Right lobe of liver (tissue), 6 donors: ENCODE measurements at regions not wholly inside any gene's neighbourhood (a gene's known extent, or its start where the extent isn't known, plus 50 kb on each side); places are given as distances from the start of the nearest gene placed in this dataset.
"Not testable (repeated sequence)": the region's sequence is repeated elsewhere in the genome, so short reads cannot be mapped to it uniquely, and the experiment has no call there.

Experiments used
- ATAC-seq, 4 donors: fragments of 200-7000 bp; cut with Tn5 transposase; one replicate each; pipeline ENCODE4 v1.9.1; 2020; ENCODE audit warnings: mild to moderate bottlenecking in 4 of 4, moderate library complexity in 4 of 4
- DNase-seq, 3 donors: peaks; one replicate each; pipeline ENCODE4 v3.0.0-alpha.2; 2020
- H3K27ac ChIP-seq, 3 donors: fragments of 200-600 bp; one replicate each; pipeline ENCODE4 v1.8.0; 2022
- H3K27me3 ChIP-seq, 2 donors: fragments of 200-600 bp; one replicate each; pipeline ENCODE4 v1.8.0; 2022
- H3K36me3 ChIP-seq, 4 donors: fragments of 200-600 bp; sonication (generic) in 1 of 4; one replicate each; pipeline versions ENCODE4 v1.5.1 to v1.8.0; 2017 to 2022; ENCODE audit warnings: control low read depth in 1 of 4
- H3K4me1 ChIP-seq, 4 donors: fragments of 200-600 bp; sonication (generic) in 1 of 4; one replicate each; pipeline versions ENCODE4 v1.5.1 to v1.8.0; 2017 to 2022; ENCODE audit warnings: control low read depth in 1 of 4
- H3K4me3 ChIP-seq, 3 donors: fragments of 200-600 bp; one replicate each; pipeline ENCODE4 v1.8.0; 2022
- H3K9me3 ChIP-seq, 4 donors: fragments of 200-600 bp; sonication (generic) in 1 of 4; one replicate each; pipeline versions ENCODE4 v1.5.1 to v1.8.0; 2017 to 2022; ENCODE audit warnings: control low read depth in 1 of 4
- CTCF ChIP-seq, 4 donors: fragments of 200-600 bp in 3 of 4; fragments of 450-650 bp in 1 of 4; IDR thresholded peaks; one replicate each; pipeline versions ENCODE4 v1.5.1 to v1.8.0; 2016 to 2022; ENCODE audit warnings: antibody characterized with exemption in 4 of 4, mild to moderate bottlenecking in 2 of 4
- POLR2A ChIP-seq: fragments of 450-650 bp; IDR thresholded peaks from one replicate; pipeline ENCODE4 v1.6.1; 2017; ENCODE audit warnings: antibody characterized with exemption, mild to moderate bottlenecking
- WGBS: methylation state at CpG from one replicate; pipeline ENCODE4 v1.1.6; 2018; ENCODE audit warnings: low coverage, low lambda C conversion rate; ENCODE audit not compliant: insufficient coverage; ENCODE audit errors: missing lambda C conversion rate; 5-methylcytosine and 5-hydroxymethylcytosine counted together
- intact Hi-C, 2 donors: fragments of 100-400 bp; cut with DNase I; formaldehyde crosslinking; loops; one replicate each; pipeline versions ENCODE4 v1.11.2 to v1.14.1; 2022
- donor health status: DM: no; HTN: yes; CAD: no.
- donor health status: DM: no; HTN: no; CAD: no.
- donor health status: DM: no; HTN: no; CAD: no.
- donor health status: DM: no; HTN: yes; CAD: no.
- donor health status: DM: no; HTN: yes; CAD: no.

- H3K27me3 ChIP-seq: no peaks in the 10 kb centered on the region
- H3K36me3 ChIP-seq: no peaks in the 10 kb centered on the region
- intact Hi-C loops: no loop called here
- H3K4me1 ChIP-seq: no peaks in the 10 kb centered on the region
- H3K4me3 ChIP-seq: no peak overlapping the region
- H3K27ac ChIP-seq: no peak overlapping the region
- TF ChIP-seq POLR2A (no peak), CTCF (IDR thresholded peaks at IDR 0.05) (no peak)
- ATAC-seq: no peak
- no peaks in the 10 kb centered on the region for H3K9me3 ChIP-seq
- no peak for DNase-seq
Measured at GRCh38 chr9:82052081-82052480, 63.5 kb downstream of the SPATA31D1 start.

- H3K27me3 ChIP-seq: no peaks in the 10 kb centered on the region
- no peak for TF ChIP-seq CTCF (IDR thresholded peaks at IDR 0.05)
- TF ChIP-seq POLR2A: no peak
- H3K9me3 ChIP-seq: no peaks in the 10 kb centered on the region
- WGBS: 88% methylated on average over 4 of the region's 26 CpGs
- intact Hi-C loops: no loop called here
- DNase-seq (no peak), ATAC-seq (no peak)
- no peaks in the 10 kb centered on the region for H3K36me3 ChIP-seq
- H3K4me1 ChIP-seq: no peaks in the 10 kb centered on the region
- no peak overlapping the region for H3K27ac ChIP-seq
- H3K4me3 ChIP-seq: no peak overlapping the region
Measured at GRCh38 chr9:82054264-82055015, 65.9 kb downstream of the SPATA31D1 start.

GRCh38 chr9:82057805-82058204 lies 69.2 kb downstream of the SPATA31D1 start:
- intact Hi-C loops: no loop called here
- ATAC-seq (no peak), DNase-seq (no peak)
- no peaks in the 10 kb centered on the region for H3K27me3 ChIP-seq
- H3K4me3 ChIP-seq: no peak overlapping the region
- WGBS: 89% methylated on average over 2 of the region's 5 CpGs
- TF ChIP-seq CTCF (IDR thresholded peaks at IDR 0.05) (no peak), POLR2A (no peak)
- H3K27ac ChIP-seq: no peak overlapping the region
- no peaks in the 10 kb centered on the region for H3K9me3 ChIP-seq
- H3K36me3 ChIP-seq: no peaks in the 10 kb centered on the region
- no peaks in the 10 kb centered on the region for H3K4me1 ChIP-seq

GRCh38 chr9:82061801-82062200 lies 73.2 kb downstream of the SPATA31D1 start:
- 81% methylated on average over 5 of the region's 7 CpGs for WGBS
- intact Hi-C loops, DNase-seq, H3K4me1 ChIP-seq, H3K27me3 ChIP-seq, ATAC-seq, H3K27ac ChIP-seq, H3K4me3 ChIP-seq, H3K36me3 ChIP-seq, H3K9me3 ChIP-seq: not testable (repeated sequence)

- Histone ChIP-seq H3K4me1 (no peaks in the 10 kb centered on the region), H3K27ac (no peak overlapping the region), H3K27me3 (no peaks in the 10 kb centered on the region), H3K4me3 (no peak overlapping the region), H3K9me3 (no peaks in the 10 kb centered on the region), H3K36me3 (no peaks in the 10 kb centered on the region)
- no peak for ATAC-seq
- DNase-seq: no peak
- TF ChIP-seq POLR2A (no peak), CTCF (IDR thresholded peaks at IDR 0.05) (no peak)
- 78% methylated on average over 12 of the region's 12 CpGs for WGBS
- intact Hi-C loops: no loop called here
Measured at GRCh38 chr9:82062245-82062644, 73.7 kb downstream of the SPATA31D1 start.
